Right atrium auricular region (tissue), 2 donors: ENCODE measurements at regions not wholly inside any gene's neighbourhood (a gene's known extent, or its start where the extent isn't known, plus 50 kb on each side); places are given as distances from the start of the nearest gene placed in this dataset.
"Not testable (repeated sequence)": the region's sequence is repeated elsewhere in the genome, so short reads cannot be mapped to it uniquely, and the experiment has no call there.

ENCODE experiments used
- DNase-seq: peaks from one replicate; pipeline ENCODE4 v3.0.0-alpha.2; 2019; ENCODE audit warnings: low spot score
- H3K27ac ChIP-seq, 2 donors: fragments of 200-600 bp; sonication (generic); 1 replicate in 1 of 2; 2 replicates in 1 of 2; pipeline ENCODE4 v1.5.1; 2016 to 2019
- H3K27me3 ChIP-seq, 2 donors: fragments of 200-600 bp; sonication (generic); one replicate each; pipeline versions ENCODE4 v1.5.1 to v1.6.0; 2017 to 2019
- H3K36me3 ChIP-seq: fragments of 200-600 bp; sonication (generic); one replicate; pipeline ENCODE4 v1.5.1; 2016
- H3K4me1 ChIP-seq, 2 donors: fragments of 200-600 bp; sonication (generic); one replicate each; pipeline versions ENCODE4 v1.5.1 to v1.6.0; 2017 to 2019
- H3K4me3 ChIP-seq, 2 donors: fragments of 200-600 bp; sonication (generic); 1 replicate in 1 of 2; 2 replicates in 1 of 2; pipeline ENCODE4 v1.5.1; 2017 to 2019; ENCODE audit warnings: mild to moderate bottlenecking in 1 of 2, moderate library complexity in 1 of 2
- H3K9me3 ChIP-seq, 2 donors: fragments of 200-600 bp; sonication (generic); one replicate each; pipeline ENCODE4 v1.5.1; 2019
- TF ChIP-seq, protein P1 (sequence below), 2 donors: fragments of 200-600 bp; sonication (generic); IDR thresholded peaks; one replicate each; pipeline ENCODE4 v1.5.1; 2019; ENCODE audit warnings: antibody characterized with exemption in 2 of 2

DNA sequence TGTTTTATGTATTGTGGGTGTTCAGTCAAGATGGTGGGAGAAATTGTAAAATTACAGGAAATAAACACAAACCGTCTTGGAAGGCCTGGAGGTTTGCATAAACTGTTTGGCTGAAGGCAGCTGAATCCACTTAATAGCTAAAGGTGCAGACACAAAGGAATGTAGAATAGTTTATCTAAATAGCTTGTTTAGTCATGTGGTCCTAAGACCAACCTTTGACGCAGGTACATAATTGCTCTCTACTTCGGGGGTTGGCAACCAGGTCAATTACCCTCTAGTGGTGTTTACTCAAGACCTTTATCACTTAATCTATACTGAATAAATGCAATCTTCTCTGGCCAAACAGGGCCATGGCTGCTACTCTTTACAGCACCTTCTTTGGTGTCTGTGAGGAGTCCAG lies 502.8 kb downstream of the IGSF11 start:
- Histone ChIP-seq H3K4me3 (no peak overlapping the region), H3K9me3 (no peaks in the 10 kb centered on the region), H3K36me3 (no peaks in the 10 kb centered on the region), H3K4me1 (no peaks in the 10 kb centered on the region), H3K27me3 (no peaks in the 10 kb centered on the region), H3K27ac (no peak overlapping the region)
- no peak for DNase-seq
- TF ChIP-seq, protein P1, sequence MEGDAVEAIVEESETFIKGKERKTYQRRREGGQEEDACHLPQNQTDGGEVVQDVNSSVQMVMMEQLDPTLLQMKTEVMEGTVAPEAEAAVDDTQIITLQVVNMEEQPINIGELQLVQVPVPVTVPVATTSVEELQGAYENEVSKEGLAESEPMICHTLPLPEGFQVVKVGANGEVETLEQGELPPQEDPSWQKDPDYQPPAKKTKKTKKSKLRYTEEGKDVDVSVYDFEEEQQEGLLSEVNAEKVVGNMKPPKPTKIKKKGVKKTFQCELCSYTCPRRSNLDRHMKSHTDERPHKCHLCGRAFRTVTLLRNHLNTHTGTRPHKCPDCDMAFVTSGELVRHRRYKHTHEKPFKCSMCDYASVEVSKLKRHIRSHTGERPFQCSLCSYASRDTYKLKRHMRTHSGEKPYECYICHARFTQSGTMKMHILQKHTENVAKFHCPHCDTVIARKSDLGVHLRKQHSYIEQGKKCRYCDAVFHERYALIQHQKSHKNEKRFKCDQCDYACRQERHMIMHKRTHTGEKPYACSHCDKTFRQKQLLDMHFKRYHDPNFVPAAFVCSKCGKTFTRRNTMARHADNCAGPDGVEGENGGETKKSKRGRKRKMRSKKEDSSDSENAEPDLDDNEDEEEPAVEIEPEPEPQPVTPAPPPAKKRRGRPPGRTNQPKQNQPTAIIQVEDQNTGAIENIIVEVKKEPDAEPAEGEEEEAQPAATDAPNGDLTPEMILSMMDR (IDR thresholded peaks at IDR 0.05) = no peak

DNA sequence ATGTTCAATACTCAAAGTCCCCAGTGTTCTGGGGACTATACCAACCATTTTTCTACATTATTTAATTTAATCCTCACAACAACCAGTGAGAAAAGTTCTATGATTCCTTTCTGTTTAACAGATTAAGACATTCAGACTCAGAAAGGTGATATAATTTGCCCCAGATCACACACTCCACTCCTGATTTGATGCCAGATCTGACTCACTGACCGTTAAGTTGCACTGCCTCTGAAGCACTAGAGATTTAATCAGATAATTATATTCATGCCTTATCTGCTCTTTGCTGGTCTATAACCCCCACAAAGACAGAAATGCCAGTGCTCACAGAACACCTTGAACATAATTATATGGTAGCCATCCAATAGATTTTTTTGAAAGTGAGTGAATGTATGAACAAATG lies 501.0 kb downstream of the IGSF11 start:
- TF ChIP-seq, protein P1 (IDR thresholded peaks at IDR 0.05) = no peak
- no peaks in the 10 kb centered on the region for H3K27me3 ChIP-seq
- H3K4me1 ChIP-seq = no peaks in the 10 kb centered on the region
- H3K36me3 ChIP-seq = no peaks in the 10 kb centered on the region
- DNase-seq = no peak
- no peak overlapping the region for H3K4me3 ChIP-seq
- H3K9me3 ChIP-seq = no peaks in the 10 kb centered on the region
- H3K27ac ChIP-seq = no peak overlapping the region

DNA sequence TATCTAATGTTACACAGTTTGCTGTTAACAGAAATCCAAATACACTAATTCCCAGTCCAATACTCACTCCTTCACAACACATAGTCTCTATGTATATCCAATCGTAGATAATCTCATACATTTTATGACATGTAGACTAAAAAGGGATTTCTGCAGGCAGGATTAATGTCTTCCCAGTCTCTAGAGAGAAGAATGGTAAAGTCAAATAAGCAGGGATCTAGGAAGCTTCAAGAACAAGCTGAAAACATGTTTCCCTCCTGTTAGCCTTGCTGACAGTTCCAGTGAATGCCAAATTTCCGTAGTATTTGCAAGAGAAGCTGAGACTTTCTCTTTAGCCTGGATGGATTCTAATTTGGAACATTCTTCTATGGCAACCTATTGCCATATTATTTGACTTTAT lies 500.1 kb downstream of the IGSF11 start:
- H3K4me3 ChIP-seq = no peak overlapping the region
- no peak for DNase-seq
- no peaks in the 10 kb centered on the region for H3K36me3 ChIP-seq
- no peaks in the 10 kb centered on the region for H3K4me1 ChIP-seq
- H3K27ac ChIP-seq = no peak overlapping the region
- H3K27me3 ChIP-seq = no peaks in the 10 kb centered on the region
- TF ChIP-seq, protein P1 (IDR thresholded peaks at IDR 0.05) = no peak
- H3K9me3 ChIP-seq = no peaks in the 10 kb centered on the region

DNA sequence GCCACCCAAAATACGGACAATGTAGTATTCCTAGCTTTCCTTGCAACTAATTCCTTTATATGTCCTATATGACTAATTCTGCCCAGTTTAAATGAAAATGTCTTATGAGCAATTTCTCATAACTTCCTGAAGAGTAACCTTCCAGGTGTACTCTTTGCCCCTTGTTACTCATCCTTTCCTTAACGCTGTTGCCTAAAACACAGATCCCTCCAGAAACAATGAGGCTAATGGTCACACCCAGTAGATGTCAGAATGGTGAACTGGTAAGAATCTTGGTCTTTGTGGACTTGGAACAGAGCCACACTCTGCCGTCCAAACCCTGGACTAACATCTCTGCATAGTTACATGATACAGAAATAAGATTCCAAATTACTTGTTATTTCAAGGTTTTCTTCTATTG lies 497.9 kb downstream of the IGSF11 start:
- TF ChIP-seq, protein P1 (IDR thresholded peaks at IDR 0.05) = no peak
- H3K36me3 ChIP-seq = no peaks in the 10 kb centered on the region
- DNase-seq = no peak
- no peak overlapping the region for H3K4me3 ChIP-seq
- no peak overlapping the region for H3K27ac ChIP-seq
- no peaks in the 10 kb centered on the region for H3K27me3 ChIP-seq
- H3K4me1 ChIP-seq = no peaks in the 10 kb centered on the region
- H3K9me3 ChIP-seq = no peaks in the 10 kb centered on the region

DNA sequence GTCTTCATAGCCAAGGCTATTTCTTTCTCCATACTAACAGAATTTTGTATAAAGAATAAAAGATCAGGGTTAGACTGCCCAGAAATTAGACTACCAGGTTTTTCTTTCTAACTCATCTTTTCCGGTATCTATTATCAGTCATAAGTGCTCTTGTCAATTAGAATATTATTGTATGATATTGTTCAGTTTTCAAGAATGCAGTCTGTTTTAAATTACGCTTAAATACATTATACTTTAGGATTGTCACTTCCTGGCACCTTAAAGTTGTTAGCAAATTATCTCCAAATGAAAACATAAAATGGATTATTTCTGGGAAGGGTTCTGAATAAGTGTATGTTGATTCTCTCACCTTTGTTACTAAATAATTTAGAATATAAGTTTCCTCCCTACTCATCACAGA lies 497.2 kb downstream of the IGSF11 start:
- DNase-seq = no peak
- H3K9me3 ChIP-seq = no peaks in the 10 kb centered on the region
- no peaks in the 10 kb centered on the region for H3K36me3 ChIP-seq
- TF ChIP-seq, protein P1 (IDR thresholded peaks at IDR 0.05) = no peak
- no peaks in the 10 kb centered on the region for H3K4me1 ChIP-seq
- H3K4me3 ChIP-seq = no peak overlapping the region
- no peaks in the 10 kb centered on the region for H3K27me3 ChIP-seq
- H3K27ac ChIP-seq = no peak overlapping the region

DNA sequence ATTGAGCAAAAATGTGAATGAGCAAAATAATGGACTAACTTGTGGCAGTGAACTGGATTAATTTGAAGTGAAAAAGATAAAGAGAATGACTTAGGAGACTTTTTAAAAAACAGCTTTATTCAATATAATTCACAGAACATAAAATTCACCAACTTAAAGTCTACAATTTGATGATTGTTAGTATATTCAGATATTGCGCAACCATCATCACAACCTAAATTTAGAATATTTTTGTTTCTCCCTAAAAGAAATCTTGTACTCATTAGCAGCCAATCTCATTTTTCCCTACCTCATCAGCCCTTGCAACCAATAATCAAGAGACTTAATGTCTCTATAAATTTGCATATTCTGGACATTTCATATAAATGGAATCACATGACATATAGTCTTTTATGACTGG lies 496.5 kb downstream of the IGSF11 start:
- Histone ChIP-seq H3K27ac (no peak overlapping the region), H3K9me3 (no peaks in the 10 kb centered on the region), H3K4me3 (no peak overlapping the region), H3K4me1 (no peaks in the 10 kb centered on the region), H3K27me3 (no peaks in the 10 kb centered on the region), H3K36me3 (no peaks in the 10 kb centered on the region)
- no peak for DNase-seq
- TF ChIP-seq, protein P1 (IDR thresholded peaks at IDR 0.05) = no peak

DNA sequence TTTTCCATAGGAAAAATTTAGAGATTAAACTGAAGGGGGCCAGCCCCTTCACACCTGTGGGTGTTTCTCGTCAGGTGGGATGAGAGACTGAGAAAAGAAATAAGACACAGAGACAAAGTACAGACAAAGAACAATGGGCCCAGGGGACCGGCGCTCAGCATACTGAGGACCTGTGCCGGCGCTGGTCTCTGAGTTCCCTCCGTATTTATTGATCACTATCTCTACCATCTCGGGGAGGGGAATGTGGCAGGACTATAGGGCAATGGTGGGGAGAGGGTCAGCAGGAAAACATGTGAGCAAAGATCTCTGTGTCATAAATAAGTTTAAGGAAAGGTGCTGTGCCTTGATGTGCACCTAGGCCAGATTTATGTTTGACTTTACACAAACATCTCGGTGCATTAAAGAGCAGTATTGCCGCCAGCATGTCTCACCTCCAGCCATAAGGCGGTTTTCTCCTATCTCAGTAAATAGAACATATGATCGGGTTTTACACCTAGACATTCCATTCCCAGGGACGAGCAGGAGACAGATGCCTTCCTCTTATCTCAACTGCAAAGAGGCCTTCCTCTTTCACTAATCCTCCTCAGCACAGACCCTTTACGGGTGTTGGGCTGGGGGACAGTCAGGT lies 494.7 kb downstream of the IGSF11 start:
- DNase-seq, H3K36me3 ChIP-seq, H3K4me1 ChIP-seq, H3K27me3 ChIP-seq, H3K9me3 ChIP-seq, H3K4me3 ChIP-seq, H3K27ac ChIP-seq: not testable (repeated sequence)

DNA sequence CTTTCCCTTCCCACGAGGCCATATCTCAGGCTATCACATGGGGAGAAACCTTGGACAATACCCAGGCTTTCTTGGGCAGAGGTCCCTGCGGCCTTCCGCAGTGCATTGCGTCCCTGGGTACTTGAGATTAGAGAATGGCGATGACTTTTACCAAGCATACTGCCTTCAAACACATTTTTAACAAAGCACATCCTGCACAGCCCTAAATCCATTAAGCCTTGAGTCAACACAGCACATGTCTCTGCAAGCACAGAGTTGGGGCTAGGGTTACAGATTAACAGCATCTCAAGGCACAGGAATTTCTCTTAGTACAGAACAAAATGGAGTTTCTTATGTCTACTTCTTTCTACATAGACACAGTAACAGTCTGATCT lies 494.2 kb downstream of the IGSF11 start:
- DNase-seq, H3K27ac ChIP-seq, H3K4me3 ChIP-seq: not testable (repeated sequence)

More for the DNA sequence above, 494.2 kb downstream of the IGSF11 start:
- H3K27me3 ChIP-seq, H3K4me1 ChIP-seq, H3K9me3 ChIP-seq, H3K36me3 ChIP-seq: not testable (repeated sequence)
